ENCODE measurements at regions not wholly inside any gene's neighbourhood (a gene's known extent, or its start where the extent isn't known, plus 50 kb on each side); places are given as distances from the start of the nearest gene placed in this dataset.
"Not testable (repeated sequence)": the region's sequence is repeated elsewhere in the genome, so short reads cannot be mapped to it uniquely, and the experiment has no call there.

DNA sequence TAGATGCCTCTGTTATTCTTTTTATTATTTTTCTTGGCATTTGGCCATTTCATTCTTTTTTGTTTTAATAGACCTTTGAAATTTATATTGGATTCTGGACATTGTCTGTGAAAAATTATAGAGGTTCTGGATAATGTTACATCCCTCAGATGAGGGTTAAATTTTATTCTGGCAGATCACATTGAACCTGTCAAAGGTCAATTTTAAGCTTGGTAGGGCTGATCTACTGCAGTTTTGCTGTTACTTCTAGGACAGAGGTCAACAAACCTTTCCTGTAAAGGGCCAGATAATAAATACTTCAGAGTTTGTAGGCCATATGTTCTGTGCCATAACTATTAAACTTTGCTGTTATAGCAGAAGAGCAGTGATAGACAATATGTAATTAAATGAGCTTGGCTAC, 318.9 kb upstream of the DPPA4 start:
- DNase-seq (ENCODE audit: low read depth) = no peak

DNA sequence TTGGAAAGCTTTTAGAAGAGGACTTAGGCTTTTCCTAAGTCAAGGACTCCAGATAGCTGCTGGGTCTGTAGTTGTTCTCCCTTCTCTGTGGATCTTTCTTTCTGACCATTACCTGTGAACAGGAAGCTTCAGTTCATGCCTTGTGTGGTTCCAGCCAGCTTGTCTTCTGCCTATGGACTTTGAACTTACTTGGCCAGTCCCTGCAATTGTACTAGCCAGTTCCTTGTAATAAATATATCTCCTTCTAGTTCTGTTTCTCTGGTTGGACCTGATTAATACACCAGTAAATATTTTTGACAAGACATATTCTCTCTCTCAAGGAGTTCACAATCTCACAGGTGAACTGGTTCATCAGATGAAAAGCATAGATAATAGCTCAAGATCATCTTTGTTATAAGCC, 341.3 kb upstream of the DPPA4 start:
- no peak for DNase-seq (ENCODE audit: low read depth)

GRCh38 chr3:109679664-109680063, 342.3 kb upstream of the DPPA4 start:
- no peak for DNase-seq (ENCODE audit: low read depth)

DNA sequence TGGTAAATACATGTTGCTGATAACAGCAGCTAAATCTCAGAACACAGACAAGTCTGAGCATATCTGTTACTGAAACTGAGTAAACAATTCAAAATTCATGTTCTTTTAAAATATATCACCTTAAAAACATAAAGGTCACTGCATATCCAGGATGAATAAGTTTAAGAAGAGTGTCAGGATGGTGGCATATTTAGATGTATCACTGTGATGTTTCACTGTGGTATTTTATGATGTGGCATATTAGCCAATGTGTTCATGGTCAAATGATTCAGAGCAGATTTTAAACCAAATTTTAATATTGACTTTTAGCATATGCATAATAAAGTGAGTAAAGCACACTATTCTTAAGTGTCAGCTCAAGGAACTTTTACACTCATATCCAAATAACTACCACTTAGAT, 346.4 kb upstream of the DPPA4 start:
- DNase-seq (ENCODE audit: low read depth) = no peak

DNA sequence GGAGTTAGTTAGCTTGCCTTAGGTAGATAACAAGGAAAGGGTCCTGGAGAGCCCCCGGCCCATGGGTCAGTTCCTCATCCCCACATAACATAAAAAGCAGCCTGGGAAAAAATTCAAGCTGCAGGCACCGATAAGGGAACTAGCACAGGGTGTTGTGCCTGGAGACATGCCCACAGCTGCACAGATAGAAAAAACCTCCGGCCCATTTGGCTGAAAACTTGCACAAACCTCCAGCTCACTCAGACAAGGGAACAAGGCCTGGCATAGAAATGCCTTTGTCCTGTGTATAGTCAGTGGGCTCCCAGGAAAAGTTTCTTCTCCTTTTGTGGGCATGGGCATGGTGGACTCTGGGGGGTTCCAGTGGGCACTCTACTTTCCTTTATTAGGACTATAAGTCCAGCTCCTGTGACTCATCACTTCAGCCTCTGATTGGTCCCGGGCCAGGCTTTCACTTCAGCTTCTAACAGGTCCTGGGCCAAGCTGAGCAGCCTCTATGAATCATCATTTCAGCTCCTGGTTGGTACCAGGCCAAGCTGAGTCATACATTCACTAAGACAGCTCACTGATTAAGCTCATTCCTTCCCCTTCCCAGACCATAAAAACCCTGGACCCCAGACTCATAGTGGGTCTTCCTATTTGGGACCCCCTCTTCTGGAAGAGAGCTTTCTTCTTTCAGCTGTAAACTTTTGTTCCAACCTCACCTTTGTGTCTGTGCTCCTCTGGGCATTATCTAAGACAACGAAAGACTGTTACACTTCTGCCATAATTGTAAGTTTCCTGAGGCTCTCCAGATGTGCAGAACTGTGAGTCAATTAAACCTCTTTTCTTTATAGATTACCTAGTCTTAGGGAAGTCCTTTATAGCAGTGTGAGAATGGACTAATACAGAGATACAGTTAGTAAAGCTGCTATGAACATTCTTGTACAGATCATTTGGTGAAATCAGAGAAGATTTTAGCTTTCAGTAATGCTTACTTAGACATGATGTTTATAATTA, 348.0 kb upstream of the DPPA4 start:
- DNase-seq (ENCODE audit: low read depth) = peak; percentile 99

GRCh38 chr3:109687626-109688025, 350.3 kb upstream of the DPPA4 start:
- DNase-seq (ENCODE audit: low read depth) = no peak

DNA sequence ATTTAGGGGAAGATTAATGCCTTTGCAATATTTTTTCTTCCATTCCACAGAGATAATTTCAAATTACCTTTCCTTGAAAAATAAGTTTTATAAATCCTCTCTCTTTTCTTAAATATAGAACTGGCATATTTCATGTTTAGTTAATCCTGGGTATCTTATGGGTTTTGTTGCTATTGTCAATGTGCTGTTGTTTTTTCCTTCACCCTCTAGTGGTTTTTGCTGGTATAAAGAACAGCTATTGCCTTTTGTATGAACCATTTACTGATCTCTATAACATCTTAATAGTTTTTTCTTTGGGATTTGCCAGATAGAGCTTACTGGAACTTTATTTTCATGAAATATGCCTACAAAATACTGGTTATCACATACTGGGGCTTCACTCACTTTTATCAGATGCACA, 359.6 kb upstream of the DPPA4 start:
- DNase-seq (ENCODE audit: low read depth) = no peak

DNA sequence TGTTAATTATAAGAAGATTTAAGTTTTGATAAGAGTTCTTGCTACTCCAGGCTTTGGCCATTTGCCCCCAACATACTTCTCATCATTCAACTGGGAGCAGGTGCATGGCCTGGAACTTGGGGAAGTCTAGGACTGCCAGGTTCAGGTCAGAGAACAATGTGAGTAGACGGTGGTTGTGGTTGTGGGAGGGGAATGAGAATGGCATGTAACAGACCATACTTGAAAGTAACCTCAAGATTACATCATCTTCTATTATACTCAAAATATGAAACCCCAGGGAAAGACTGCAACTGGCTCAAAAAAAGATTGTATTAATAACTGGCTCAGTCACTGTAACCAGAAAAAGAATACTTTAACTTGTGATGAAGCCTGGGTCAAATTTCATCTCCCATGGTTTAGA, 364.9 kb upstream of the DPPA4 start:
- peak; percentile 71 for DNase-seq (ENCODE audit: low read depth)

DNA sequence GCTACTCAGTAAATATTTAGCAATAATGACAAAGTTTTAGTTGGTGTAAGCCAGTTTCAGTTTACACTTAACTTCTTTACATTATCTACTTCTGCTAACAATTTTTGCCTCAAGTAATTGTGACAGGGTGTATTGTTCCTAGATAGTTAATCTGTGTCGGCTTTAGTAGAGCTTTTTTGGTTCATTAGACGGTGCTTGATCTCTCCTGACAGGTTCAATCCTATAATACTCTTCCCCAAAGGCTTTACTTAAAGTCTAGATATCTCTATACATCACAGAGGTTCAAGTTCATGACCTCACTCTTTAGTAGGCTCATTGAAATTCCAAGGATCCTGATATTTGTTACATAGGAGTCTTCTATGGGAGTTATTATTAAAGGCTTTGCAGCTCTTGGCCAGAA, 365.6 kb upstream of the DPPA4 start:
- DNase-seq (ENCODE audit: low read depth) = no peak

DNA sequence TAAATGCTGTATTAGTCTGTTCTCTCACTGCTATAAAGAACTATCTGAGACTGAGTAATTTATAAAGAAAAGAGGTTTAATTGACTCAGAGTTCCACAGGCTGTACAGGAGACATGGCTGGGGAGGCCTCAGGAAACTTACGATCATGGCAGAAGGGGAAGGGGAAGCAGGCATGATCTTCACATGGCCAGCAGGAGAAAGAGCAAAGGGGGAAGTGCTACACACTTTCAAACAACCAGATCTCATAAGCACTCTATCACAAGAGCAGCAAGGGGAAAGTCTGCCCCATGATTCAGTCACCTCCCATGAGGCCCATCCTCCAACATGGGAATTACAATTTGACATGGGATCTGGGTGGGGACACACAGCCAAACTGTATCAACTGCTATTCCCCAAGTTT, 367.8 kb upstream of the DPPA4 start:
- not testable (repeated sequence) for DNase-seq (ENCODE audit: low read depth)

- DNase-seq (ENCODE audit: low read depth) = peak; percentile 73
Observed at GRCh38 chr3:109707617-109708016, 370.3 kb upstream of the DPPA4 start.

DNA sequence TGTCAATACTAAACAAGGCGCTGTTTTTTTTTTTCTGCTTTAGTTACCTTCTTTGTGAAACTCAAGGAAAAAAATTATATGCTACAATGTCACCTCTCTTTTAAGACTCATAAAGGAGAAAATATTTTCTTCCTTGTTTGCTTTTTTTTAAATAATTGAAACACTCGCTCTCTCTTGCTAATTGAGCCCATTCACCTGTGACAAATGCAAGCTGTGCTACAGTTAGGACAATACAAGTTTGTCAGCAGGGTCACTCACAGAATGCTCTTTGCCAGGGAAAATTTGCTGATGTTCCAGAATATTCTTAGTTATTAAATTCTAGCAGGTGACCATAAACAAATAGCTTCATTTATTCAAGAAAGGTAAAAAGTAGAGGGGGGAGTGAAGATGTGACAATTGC, 375.9 kb upstream of the DPPA4 start:
- no peak for DNase-seq (ENCODE audit: low read depth)

- DNase-seq (ENCODE audit: low read depth) = no peak
Observed at GRCh38 chr3:109715707-109716106, 378.4 kb upstream of the DPPA4 start.

- DNase-seq (ENCODE audit: low read depth) = no peak
Observed at GRCh38 chr3:109718850-109719249, 381.5 kb upstream of the DPPA4 start.

DNA sequence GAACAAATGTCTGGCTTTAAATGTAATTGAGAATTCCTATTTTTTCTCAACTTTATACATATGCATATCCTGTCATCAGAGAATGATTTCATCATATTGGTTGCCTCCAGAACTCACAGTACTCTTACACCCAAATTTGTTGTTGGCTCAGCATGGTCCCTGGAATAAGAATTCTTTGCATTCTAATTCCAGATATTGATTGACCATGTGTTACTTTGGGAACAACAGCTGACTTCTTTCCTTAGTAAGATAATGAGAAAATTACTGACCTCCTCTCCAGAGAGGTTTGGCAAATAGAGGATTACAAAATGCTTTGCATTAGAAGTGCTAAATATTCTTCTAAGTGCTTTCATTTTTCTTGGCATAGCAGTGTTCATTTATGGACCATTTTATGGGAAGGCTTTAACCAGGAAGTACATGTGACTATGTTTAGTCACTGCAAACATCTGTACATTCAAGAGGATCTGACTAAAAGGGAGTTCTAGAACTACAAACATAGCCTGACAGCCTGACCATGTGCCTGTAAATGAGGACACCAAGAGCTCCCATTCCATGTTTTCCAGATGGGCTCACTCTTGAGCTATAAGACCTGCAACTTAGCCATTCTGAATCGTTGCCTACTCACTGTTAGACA, 391.6 kb upstream of the DPPA4 start:
- no peak for DNase-seq (ENCODE audit: low read depth)

GRCh38 chr3:109731639-109732473, 394.5 kb upstream of the DPPA4 start:
- peak; percentile 51 for DNase-seq (ENCODE audit: low read depth)

DNA sequence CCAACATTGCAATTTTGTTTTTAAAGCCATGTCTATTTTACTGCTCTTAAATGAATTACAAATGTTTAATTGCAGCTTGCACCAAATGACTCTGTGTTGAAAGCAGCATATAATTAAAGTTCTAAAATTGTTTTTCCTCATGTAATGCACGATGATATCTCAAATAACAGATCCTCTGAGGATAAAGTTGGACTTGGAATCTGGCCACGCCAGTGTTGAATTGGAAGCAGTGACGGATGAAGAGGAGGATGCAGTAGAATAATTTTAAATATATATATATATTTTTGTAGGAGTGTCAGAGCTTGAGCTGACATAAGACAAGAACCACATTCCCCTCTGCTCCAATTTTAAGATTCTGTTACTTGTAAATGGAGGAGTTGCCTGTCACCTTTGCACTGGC, 406.6 kb upstream of the DPPA4 start:
- no peak for DNase-seq (ENCODE audit: low read depth)

- DNase-seq (ENCODE audit: low read depth) = no peak
Observed at GRCh38 chr3:109772520-109772919, 435.2 kb upstream of the DPPA4 start.

DNA sequence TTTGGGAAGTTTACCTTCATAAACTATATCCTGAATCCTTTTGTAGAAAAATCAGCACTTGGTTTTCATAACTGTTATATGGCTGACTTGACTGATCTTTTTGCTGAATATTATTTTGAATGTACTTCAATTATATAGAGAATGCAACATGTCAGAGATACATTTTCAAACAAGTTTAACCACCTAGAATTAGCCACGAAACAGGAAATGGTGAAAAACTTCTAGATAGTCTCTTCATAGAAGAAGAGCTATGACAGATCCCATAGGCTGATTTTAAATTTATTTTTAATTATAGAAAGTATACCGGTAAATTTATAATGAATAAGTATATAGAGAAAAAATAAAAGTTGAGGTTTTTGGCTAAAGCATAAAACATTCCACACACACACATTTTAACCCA, 436.8 kb upstream of the DPPA4 start:
- DNase-seq (ENCODE audit: low read depth) = no peak

DNA sequence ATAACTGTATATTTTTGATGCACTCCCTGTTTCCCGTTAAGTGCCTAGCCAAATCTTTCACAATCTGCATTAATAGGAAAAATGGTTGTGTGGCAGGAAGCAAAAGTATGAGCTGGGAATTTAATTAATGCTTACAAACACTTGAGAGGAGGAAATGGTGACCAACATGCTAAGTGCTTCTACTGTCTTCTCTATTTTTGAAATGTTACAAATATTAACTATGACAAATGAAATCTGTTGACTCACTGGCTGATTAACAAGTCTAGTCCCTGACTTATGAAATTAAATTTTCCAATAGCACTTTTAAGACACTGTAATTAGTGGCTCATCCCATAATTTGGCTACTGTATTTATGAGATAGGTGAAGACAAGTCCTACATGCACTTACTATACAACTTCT, 446.9 kb upstream of the DPPA4 start:
- no peak for DNase-seq (ENCODE audit: low read depth)

DNA sequence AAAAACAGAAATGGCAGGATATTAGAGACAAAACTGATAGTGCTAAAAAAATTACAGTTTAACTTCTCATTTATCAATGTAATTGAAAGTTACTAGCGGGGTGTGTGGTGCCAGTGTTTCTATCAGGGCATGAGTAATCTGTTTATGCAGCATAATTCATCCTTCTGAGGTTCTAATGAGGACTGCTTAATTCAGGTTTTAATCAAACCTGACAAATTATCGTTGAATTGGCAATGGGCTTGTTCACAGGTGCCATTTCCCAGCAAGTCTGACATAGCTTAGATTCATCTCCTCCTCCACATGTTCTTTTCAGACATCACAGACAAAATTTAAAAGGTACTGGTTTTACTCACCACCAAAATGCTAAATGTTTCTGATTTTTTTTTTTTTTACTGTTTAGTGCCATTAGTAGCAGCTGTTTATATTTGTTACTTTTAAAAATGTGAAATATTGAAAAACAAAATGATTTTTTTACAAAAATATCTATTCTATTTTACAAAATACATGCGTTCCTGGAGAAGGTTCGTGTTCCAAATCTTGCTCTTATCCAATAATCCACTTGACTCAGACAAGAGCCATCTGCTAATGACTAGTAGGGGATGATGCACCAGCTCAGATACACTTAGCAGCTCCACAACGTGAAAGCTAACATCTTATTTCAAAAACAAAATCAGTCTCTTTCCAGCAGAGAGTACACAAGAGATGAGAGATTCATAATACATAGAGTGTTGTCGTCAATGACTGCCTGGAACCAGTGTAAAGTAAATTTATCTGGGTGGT, 447.7 kb upstream of the DPPA4 start:
- no peak for DNase-seq (ENCODE audit: low read depth)

- no peak for DNase-seq (ENCODE audit: low read depth)
Observed at GRCh38 chr3:109803274-109803673, 465.9 kb upstream of the DPPA4 start.

Measured in M059J (cell line).